ENCODE measurements at regions not wholly inside any gene's neighbourhood (a gene's known extent, or its start where the extent isn't known, plus 50 kb on each side); places are given as distances from the start of the nearest gene placed in this dataset.
"Not testable (repeated sequence)": the region's sequence is repeated elsewhere in the genome, so short reads cannot be mapped to it uniquely, and the experiment has no call there.

DNA sequence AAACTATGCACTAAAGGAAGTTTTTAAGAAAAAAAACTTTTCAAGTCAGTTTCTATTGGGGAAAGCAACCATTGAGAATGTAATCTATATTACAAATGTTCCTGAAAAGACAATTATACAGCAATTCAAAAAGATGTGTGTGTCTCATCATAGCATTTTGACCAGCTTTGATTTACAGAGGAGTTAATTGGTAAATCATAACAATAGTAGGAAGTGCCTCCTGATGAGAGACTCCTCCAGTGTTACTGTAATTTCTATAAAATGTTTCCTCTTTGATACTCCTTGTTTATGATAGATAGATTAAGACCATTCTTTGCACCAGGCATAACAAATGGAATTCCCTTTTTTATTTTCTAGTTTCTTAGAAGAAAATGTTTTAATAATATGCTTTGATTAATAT is 249.9 kb downstream of the CALCRL start:
- DNase-seq = peak in 1 of 3 experiments; percentile 45

DNA sequence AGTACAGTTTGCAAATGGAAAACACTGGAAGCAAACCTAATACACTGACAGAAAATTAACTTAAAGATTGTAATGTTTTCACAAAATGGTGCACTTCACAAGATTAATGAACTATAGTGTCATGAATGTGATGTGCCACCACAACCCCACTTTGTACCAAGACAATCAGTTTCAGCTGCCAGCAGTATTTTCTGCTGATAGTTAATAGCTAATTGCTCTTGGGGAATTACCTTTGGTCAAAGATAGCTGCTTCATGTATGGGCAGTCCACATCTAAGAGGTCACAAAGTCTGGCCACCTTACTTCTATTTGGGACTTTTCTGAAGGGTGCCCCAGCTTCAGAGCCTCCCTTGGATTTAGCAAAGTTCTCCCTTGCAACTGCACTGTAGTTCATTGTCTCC is 254.0 kb downstream of the CALCRL start:
- DNase-seq = no peak

DNA sequence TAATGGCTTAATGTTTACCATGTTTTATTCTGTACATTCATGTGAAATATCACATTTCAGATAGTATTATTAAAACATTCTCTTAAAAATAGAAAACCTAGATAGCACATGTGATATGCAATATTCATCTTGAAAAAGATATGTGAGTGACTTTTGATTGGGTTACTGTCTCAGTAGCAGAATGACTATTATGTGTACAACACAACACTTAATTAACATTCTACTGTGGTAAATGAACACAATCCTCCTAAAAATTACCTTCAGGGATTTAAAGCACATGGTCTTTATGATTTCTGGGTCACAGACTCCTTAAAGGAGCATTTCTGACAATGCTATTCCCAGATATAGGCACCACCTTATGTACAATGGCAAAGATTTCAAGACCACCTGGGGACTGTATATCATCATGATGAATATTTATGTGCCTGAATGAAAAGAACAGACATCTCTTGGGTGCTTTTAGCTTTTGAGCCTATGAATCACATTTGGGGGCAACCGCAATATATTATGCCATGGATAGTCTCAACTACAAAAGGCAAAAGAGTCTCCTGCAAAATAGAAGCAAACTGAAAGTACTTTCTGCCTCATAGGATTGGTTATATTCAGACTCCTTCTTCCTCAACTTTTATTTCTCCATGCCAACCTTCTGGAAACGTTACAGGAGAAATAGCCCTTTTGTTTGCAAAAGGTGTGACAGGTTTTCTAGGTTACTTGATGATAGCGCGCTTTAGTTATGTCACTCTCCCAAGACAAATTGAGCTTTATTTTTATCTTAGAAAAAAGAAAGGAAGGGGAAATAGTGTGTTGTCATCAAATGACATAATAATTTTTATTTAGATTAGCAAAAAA is 259.0 kb downstream of the CALCRL start:
- peak in 2 of 3 experiments; percentile 26 to 29 for DNase-seq

DNA sequence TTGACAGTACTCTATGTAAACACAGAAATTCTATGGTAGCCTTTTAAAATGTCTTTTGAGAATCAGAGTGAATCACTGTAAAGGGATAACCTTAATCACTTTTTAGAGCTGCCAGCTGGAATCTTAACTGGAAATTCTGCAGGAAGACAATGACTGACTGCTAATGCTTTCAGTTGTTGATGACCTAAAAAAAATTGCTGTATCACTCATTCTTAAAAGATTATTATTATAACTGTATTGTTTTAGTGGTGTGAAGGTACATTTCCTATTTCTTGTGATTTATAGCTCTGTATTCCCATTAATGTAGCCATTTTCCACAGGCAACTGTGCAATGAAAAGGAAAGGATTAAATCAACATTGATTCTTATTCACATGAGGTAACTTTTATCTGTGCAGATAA is 260.5 kb downstream of the CALCRL start:
- peak in 2 of 3 experiments; percentile 7 to 12 for DNase-seq

DNA sequence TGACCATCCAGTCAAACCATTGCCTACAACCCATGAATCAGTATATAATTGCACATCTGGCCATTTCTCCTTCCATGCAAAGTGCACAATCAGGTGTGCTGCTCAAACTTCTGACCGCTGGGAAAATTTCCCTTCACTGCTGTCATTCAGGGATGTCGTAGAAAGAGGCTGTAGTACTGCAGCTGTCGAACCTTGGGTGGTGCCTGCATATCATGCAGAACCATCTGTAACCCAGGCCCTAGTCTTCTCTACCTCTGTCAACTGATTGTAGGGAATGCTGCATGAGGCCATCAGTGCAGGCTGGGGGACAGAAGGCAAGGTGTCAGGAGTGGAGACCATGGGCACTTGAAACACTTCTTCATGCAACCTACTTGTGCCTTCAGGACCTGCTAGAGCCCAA is 267.5 kb downstream of the CALCRL start:
- no peak for DNase-seq

DNA sequence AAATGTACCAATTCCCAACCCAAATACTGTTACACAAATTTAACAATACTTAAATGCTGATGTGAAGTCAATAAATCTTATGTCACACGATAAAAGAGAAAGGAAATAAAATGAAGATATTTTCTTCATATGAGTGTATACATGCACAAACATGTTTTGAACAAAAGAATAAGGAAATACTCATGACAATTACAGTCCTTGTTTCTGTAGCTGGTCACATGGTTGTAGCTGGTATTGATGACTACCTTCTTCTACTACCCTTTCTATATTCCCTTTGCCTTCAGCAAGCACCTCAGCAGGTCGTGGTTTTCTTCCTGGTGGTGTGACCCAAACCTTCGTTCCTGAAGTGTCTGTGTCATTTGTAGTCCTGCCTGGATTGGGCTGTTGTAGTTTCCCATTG is 269.2 kb downstream of the CALCRL start:
- not testable (repeated sequence) for DNase-seq

DNA sequence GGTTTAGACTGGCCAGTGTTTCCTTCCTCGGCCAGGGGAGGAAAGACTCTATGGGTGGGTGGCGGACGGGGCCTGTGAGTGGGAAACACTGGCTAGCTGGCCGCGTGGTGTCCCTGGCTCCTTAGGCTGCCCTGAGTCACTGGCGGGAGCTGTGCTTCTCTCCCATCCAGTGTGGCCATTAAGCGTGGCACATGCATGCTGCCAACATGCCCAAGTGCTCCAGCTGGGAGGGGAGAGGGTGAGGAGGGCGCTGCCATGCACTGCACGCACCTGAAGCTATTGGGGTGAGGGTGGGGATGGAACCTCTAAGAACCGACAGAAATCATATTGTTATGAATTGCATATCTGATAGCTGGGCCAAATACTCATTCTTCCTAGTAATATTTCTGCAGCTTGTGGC is 270.8 kb downstream of the CALCRL start:
- no peak for DNase-seq

DNA sequence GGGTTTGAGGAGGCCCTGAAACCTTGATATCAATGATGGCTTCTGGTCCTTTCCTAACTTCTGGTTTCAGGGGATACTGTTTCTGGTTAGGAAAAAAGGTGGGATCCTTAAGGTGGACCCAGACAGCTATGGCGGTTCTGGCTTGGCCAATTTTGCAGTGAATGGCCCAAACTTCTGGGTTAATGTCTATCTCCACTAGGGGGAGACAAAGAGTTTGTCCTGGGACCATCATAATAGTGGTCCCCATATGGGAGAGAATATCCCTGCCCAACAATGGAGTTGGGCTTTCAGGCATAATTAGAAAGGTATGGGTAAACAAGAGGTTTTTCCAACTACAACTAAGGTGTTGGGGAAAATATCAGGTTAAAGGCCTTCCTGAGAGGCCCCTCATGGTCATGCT is 273.5 kb downstream of the CALCRL start:
- peak in 2 of 3 experiments; percentile 1 to 2 for DNase-seq

DNA sequence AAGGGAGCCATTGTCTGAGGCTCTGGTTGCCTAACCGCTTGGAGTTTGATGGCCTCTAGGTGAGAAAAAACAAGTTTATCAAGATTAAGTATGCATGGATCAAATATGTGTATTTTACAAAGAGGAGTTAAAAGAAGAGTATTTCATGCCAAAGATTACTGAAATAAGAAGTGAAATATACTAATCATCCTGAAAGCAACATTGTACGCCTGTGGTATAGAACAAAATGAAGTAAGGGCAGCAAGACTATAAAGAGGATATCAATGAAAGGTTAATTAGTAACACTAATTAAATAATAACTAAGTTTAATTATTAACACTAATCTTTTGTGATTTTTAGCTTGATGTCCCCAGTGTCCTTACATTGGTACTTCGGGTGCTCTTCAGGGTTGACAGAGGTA is 276.7 kb downstream of the CALCRL start:
- DNase-seq = no peak

DNA sequence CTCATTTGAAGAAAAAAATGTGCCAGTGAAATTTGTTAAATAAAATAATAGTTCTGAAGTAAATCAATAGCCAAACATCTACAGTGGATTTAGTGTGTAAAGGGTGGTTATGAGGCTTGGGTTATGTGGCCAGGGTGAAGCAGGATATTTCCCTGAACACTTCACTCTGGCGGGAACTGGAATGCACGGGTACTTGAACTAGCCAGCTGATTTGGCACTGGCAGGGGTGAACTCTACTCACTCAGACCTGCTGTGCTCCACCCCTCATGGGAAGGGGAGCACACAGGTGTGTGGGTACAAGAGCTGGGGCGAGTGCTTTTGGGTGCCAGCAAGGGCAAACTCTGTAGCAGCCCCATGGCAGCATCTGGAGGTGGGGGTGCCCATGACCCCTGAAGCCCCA is 278.2 kb downstream of the CALCRL start:
- DNase-seq = no peak

DNA sequence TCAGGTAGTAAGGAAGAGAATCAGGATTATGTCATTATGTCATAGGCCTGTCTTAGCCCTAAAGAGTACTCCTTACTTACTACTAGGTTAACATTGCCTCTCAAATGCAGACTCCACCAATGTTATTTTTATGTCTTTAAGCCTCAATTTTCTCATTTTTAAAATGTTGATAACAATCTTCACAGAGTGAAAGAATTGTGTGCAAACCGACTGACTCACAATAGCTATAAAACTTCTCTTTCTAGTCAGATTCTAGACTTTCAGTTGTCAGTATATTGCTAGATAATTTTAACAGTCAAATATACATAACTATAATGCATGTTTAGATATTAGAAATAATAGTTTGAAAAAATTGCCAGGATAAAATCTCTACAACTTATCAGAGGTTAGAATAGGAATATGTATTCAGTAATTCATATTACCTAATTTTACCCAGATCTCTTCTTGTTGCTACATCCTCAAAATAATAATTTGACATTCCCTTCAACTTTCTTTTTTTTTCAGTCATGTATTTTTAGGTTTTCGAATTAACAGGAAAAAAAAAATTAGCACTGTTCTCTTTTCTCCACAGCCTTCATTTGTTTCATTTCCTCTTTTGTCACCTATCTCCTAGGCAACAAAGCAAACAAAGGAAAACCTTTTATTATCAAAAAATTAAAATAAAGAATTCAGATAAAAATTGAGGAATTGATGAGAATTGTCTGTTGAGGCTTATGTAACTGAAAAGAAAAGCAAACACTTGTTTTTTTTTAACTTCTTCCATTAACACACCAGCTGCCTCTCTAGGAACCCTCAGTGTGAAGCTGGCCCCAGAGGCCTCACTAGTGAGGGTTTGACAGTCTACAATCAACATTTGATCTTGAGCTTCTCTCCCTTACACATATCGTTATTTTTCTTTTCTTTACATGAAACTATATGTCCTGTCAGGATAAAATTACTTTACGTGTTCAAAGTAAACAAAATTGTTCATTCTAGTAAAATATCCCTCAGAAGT is 279.0 kb downstream of the CALCRL start:
- peak in 1 of 3 experiments; percentile 19 for DNase-seq

DNA sequence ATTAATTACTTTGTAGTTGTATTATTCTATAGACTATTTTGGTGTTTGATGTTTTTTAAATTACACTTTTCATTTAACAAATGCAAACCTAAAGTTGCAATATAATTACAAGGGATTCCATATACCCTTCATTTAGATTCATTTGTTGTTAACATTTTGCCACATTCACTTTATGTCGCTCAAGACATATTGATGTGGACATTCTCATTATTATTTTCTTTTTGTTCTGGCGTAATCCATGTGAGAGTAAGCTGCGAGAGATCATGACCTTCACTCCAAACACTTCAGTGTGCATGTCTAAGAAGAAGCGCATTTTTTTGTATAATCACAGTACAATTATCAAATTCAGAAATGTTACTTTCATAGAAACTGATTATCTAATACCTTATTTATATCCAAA is 280.6 kb downstream of the CALCRL start:
- no peak for DNase-seq

DNA sequence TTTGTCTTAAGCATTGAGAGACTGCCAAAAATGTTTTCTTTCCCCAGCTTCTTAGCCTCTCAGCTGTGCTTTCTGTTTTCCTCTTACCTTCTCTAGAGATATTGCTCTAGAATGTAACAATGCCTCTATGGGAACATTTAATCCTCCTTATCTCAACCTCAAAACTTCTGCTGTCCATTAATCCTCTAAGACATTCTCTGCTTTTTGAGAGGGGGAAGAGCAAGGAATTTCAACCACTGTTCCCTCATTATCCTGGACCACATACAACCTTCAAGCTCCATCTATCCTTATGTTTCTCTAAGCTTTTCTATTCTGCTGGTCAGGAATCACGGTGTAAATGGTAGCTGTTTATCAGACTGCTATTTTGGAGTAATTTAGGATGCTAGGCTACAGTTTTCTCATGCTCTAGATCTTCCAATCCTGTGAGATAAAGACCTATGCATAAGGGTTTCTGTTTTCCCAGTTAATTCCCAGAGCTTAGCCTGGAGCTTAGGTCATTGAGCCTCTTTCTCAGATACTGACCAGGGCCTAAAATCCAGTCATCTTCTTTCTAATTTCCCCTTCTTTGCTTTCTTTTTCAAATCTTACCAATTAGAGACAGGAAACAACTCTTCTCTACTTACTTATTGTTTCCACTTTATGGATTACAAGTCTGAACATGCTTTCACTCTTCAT is 282.0 kb downstream of the CALCRL start:
- DNase-seq = no peak

DNA sequence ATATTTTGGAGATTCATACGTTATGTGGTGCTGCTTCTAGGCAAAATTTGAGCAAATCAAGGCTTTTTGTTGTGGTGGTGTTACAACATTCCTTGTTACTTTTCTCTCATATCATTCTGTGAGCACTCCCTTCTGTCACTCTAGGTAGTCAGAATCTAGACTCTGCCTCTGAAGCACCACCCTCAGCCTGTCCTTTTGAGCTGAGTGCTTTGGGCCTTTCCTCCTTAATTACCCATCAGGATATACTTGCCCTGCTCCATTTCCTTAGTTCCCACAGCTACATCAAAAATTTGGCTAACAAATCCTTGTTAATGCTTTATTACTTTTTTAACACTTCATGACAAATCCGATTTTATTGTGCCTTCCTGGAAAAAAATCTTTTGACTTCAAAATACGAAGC is 289.6 kb downstream of the CALCRL start:
- no peak for DNase-seq

DNA sequence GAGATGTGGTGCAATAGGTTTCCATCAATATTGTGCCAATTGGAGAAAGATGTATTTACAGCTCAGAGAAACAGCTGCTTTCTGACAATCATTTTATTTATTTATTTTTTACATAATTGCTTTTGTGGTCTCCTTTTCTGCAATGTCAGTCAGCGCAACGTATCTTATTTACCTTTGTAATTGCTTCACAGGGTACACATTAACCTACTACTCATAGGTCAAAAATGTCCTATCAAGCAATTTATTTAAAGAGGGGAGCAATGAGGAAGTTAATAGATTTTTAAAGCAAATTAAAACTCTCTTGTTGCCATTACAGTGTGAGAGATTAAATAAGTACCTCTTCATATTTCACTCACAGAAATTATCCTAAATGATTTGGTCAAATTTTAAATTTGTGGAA is 291.0 kb downstream of the CALCRL start:
- peak in 1 of 3 experiments; percentile 38 for DNase-seq

DNA sequence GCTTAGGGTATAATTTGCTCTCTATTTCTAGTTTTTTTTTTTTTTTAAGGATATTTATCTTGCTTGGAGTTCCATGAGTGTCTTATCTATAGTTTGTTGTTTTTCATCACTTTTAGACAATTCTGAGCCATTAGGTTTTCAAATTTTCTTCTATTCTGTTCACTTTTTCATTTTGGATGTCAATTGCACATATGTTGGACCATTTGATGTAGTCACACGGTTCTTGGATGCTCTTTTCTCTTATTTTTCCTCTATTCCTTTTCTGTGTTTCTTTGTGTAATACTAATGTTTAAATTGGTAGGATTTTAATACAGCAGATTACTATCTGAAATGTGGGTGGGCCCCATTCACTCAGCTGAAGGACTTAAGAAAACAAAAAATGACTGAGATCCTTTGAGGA is 292.6 kb downstream of the CALCRL start:
- DNase-seq = no peak

DNA sequence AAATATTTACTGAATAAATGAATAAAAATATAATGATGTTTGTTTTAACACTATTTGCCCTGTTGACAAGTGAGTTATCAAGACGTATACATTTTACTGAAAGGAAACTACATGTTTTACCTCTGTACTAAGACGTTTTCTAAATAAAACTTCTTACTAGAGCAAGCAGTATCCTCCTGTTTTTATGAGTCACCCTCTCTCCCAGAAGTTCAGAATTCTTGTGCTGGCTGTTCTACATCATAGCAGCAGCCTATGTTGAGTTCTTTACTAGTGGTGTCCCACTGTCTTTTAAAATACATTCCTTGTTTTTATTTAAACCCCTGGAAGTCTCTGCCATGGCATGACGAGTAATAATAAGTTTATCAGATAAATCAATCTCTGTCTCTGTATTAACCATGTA is 297.4 kb downstream of the CALCRL start:
- DNase-seq = no peak

DNA sequence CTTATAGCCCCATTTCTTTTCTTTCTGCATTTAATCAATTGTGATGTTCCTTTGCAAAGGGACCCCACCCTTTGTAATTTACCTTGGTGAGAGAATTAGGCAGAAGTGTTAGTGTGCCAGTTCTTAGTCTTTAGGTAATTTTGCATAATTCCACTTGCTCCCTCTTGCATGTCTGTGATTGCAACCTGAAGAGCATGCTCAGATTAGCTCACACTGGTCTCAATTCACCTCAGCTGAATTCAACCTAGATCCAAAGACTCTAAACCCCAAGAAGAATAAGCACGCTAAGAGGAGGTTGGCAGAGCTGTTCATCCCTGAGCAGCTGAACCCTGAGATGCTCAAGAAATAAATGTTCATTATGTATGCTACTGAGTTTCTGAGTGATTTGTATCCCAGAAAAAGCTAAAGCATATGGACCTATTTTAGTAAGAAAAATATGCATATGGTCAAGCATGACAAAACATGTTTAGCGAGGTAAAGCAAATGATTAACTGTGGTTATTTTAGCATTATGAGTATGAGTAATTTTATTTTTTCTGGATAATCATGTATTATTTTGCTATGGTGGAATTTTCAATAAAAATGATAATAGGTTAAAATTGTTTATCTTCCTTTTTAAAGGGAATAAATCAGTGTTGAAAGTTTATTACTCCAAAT is 299.2 kb upstream of the ZSWIM2 start:
- no peak for DNase-seq

DNA sequence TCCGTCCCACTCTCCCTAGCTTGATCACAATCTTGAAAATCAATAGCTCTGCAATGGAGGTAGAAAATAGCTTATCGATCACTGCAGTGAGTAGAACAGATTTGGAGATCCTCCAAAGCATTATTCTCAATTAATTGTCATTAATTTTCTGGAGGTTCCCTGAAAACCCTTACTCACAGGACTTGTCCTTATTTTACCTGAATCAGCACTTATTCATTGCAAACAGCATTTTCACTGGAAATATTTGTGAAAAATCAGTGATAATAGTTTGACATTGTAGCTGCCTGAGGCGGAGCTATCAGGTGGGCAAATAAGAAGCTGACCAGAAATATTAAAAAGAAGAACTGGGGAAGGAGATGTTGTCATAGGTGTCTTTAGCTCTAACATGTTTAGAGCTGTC is 294.6 kb upstream of the ZSWIM2 start:
- DNase-seq = no peak

DNA sequence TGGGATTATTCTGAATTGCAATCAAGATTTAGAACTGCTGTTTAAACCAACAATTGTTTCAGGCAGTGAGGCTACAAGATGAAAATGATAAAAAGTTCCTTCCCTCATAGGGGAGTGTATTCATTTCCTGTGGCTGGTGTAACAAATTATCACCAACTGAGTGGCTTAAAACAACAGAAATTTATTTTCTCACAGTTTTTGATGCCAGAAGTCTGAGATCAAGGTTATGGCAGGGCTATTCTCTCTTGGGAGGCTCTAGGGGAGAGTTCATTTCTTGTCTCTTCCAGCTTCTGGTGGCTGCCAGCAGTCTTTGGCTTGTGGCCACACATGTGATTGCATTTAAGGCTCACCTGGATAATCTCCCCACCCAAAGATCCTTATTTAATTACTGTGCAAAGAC is 290.5 kb upstream of the ZSWIM2 start:
- no peak for DNase-seq

DNA sequence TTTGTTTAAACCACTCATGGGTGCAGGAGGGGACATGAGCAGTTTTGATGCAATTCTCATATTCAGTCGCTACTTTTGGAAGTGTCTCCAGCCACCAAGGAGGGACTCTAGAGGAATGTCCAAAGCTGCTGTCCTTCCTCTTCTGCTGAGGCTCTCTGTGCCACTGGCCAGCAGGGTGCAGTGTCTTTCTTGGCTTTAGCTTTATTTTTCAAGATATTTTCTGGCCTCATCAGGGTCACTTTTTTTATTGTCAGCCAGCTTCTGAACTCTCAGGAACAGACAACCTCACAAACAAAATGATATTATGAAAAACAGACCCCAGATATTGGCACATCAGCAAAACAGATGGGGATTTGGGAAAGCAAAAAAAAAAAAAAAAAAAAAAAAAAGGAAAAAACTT is 289.3 kb upstream of the ZSWIM2 start:
- peak in 1 of 3 experiments; percentile 22 for DNase-seq

DNA sequence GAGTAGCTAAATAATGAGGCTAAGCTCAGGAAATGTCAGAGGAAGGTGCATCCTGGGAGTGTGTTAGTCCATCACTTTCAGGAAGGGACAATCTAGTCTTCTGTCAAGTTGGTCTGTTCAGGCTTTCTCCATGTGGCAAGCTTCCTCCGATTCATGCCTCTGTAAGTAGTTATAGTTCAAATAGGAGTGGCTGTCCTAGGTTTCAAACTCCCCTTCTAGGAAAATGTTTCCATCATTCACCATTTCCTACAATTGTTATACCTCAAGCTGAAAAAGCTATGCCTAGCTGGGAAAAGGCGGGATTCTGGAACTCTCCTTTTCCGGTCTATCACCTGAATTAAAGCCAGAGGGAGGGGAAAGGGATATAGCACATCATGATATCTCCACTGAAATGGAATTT is 287.7 kb upstream of the ZSWIM2 start:
- DNase-seq = no peak

DNA sequence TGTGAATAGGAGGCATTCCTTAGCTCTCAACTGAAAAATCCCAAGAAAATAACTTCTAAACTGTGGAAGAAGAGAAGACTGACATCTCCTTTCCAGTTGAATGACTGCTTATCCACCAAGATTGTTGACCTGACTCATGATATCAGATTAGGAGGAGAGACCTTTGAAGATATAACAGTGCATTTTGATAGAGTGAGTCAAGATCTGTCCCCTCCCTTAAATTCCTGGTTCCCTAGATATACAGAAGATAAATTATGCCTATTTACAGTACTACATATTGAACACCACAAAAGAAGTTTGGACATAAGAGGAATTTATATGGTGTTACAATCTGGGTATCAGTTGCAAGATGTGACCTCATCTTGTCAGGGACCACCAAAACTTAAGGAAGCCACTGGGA is 285.3 kb upstream of the ZSWIM2 start:
- DNase-seq = no peak
